K562 (cell line): ENCODE measurements at regions not wholly inside any gene's neighbourhood (a gene's known extent, or its start where the extent isn't known, plus 50 kb on each side); places are given as distances from the start of the nearest gene placed in this dataset.

Experiments used
- ATAC-seq: fragments of 200-7000 bp; cut with Tn5 transposase; 3 replicates; pipeline ENCODE4 v1.9.1; 2020; ENCODE audit warnings: moderate library complexity
- BruUV-seq: library from RNA; stranded (reverse); fragments of 400-500 nt; replicated peaks from 2 replicates; lab custom pipeline; 2021; lab: Mats Ljungman, UMichigan
- CTCF ChIA-PET: fragments of 300-600 bp; formaldehyde crosslinking; extraction: SDS; loops from one replicate; lab custom pipeline; 2021; ENCODE audit warnings: low intra/inter-chr PET ratio; lab: Yijun Ruan, JAX
- POLR2A ChIA-PET: fragments of 300-600, 350-650 bp; sonication (Branson Sonifier 250); formaldehyde crosslinking; extraction: SDS; loops from one replicate; lab custom pipeline; 2021; ENCODE audit warnings: antibody characterized with exemption, inconsistent platforms; lab: Yijun Ruan, JAX
- DNase-seq, 4 experiments: peaks; one replicate each; pipeline versions ENCODE4 v3.0.0 to v3.0.0-alpha.2; 2011 to 2018; ENCODE audit warnings: low spot score in 3 of 4, mixed read lengths in 3 of 4; ENCODE audit errors: extremely low read depth in 1 of 4
- FAIRE-seq: peaks from 2 replicates; lab custom pipeline; 2011; peaks lifted over from hg19 to GRCh38; lab: Jason Lieb, UNC
- H2AFZ ChIP-seq: 2 replicates; pipeline ENCODE4 v1.6.0; 2011; ENCODE audit warnings: low read depth, low read length, control low read depth, inconsistent platforms
- H3K27ac ChIP-seq: fragments of 200-600 bp; 3 replicates; pipeline ENCODE4 v1.8.0; 2011; ENCODE audit warnings: low read depth, mild to moderate bottlenecking, control low read depth, inconsistent platforms, low read length, moderate library complexity, mixed read lengths; ENCODE audit errors: extremely low read depth
- H3K27me3 ChIP-seq, 2 experiments: fragments of 300-600 bp in 1 of 2; 2 replicates in 1 of 2; 3 replicates in 1 of 2; pipeline versions ENCODE4 v1.6.0 to v1.8.0; 2011; ENCODE audit warnings: inconsistent platforms in 2 of 2, low read length in 2 of 2, mild to moderate bottlenecking in 1 of 2, mixed read lengths in 1 of 2, moderate library complexity in 1 of 2; ENCODE audit not compliant: control insufficient read depth in 2 of 2, insufficient read depth in 2 of 2
- H3K36me3 ChIP-seq: fragments of 300-600 bp; 3 replicates; pipeline ENCODE4 v1.8.0; 2011; ENCODE audit warnings: mild to moderate bottlenecking, low read length, inconsistent platforms; ENCODE audit not compliant: control insufficient read depth, insufficient read depth
- H3K4me1 ChIP-seq, 2 experiments: fragments of 200-600 bp in 1 of 2; replicated peaks in 1 of 2; 2 replicates in 1 of 2; 3 replicates in 1 of 2; pipeline versions ENCODE4 v1.5.1 to v1.8.0; 2011; ENCODE audit warnings: inconsistent platforms in 2 of 2, low read length in 2 of 2, mild to moderate bottlenecking in 1 of 2, mixed read lengths in 1 of 2, moderate library complexity in 1 of 2; ENCODE audit not compliant: control insufficient read depth in 2 of 2, insufficient read depth in 2 of 2
- H3K4me2 ChIP-seq: 2 replicates; pipeline ENCODE4 v1.6.1; 2011; ENCODE audit warnings: low read length, control low read depth, inconsistent platforms, mixed read lengths; ENCODE audit not compliant: insufficient read depth
- H3K4me3 ChIP-seq: fragments of 200-600 bp; sonication (generic), shearing (Covaris generic); 2 replicates; pipeline ENCODE4 v1.5.1; 2016; ENCODE audit warnings: control low read depth, inconsistent platforms
- H3K79me2 ChIP-seq: fragments of 200-600 bp; 3 replicates; pipeline ENCODE4 v1.8.0; 2011; ENCODE audit warnings: low read length, inconsistent platforms; ENCODE audit not compliant: control insufficient read depth, insufficient read depth
- H3K9ac ChIP-seq, 2 experiments: 2 replicates each; pipeline versions ENCODE4 v1.6.0 to v1.6.1; 2011; ENCODE audit warnings: low read depth in 2 of 2, low read length in 2 of 2, control low read depth in 1 of 2, inconsistent platforms in 1 of 2, mild to moderate bottlenecking in 1 of 2, mixed read lengths in 1 of 2; ENCODE audit not compliant: insufficient read depth in 1 of 2
- H3K9me1 ChIP-seq: one replicate; pipeline ENCODE4 v1.6.0; 2011; ENCODE audit warnings: inconsistent platforms, mild to moderate bottlenecking, low read length, moderate library complexity; ENCODE audit not compliant: control insufficient read depth, insufficient read depth
- H3K9me3 ChIP-seq: replicated peaks from 2 replicates; pipeline ENCODE4 v1.5.1; 2011; ENCODE audit warnings: low read depth, low read length, inconsistent platforms; ENCODE audit not compliant: control insufficient read depth, insufficient read depth
- H4K20me1 ChIP-seq: replicated peaks from 2 replicates; pipeline ENCODE4 v1.6.1; 2011; ENCODE audit warnings: low read length, inconsistent platforms, mixed read lengths; ENCODE audit not compliant: control insufficient read depth, insufficient read depth
- DDX20 ChIP-seq: fragments of 450-650 bp; IDR thresholded peaks from 2 replicates; pipeline ENCODE4 v1.6.1; 2016; ENCODE audit warnings: missing genetic modification characterization, low read depth, mild to moderate bottlenecking, missing compliant biosample characterization, moderate library complexity
- KLF1 ChIP-seq: fragments of 450-650 bp; IDR thresholded peaks from 2 replicates; pipeline ENCODE4 v1.6.1; 2016; ENCODE audit warnings: missing genetic modification characterization, missing compliant biosample characterization
- MAFF ChIP-seq: IDR thresholded peaks from 2 replicates; pipeline ENCODE4 v1.6.1; 2012; ENCODE audit warnings: low read length, improper control_type of control experiment
- RBM15 ChIP-seq: fragments of 200-400 bp; formaldehyde crosslinking; IDR thresholded peaks from 2 replicates; pipeline ENCODE4 v1.6.1; 2018; ENCODE audit warnings: mild to moderate bottlenecking, low read length, moderate library complexity; ENCODE audit not compliant: insufficient read depth
- ZNF75A ChIP-seq: fragments of 450-650 bp; formaldehyde crosslinking; IDR thresholded peaks from 2 replicates; pipeline ENCODE4 v1.4.0; 2020; ENCODE audit warnings: mild to moderate bottlenecking
- WGBS: fragments of 100-300 bp; shearing (Covaris generic); methylation state at CpG from one replicate; pipeline ENCODE4 v1.1.6; 2016; ENCODE audit warnings: low coverage, mixed read lengths; ENCODE audit not compliant: insufficient coverage; ENCODE audit errors: missing lambda C conversion rate; 5-methylcytosine and 5-hydroxymethylcytosine counted together
- in situ Hi-C: fragments of 300-500 bp; cut with MboI; formaldehyde crosslinking; loops from 4 replicates; pipeline ENCODE4 v1.15.0; 2018; ENCODE audit warnings: inconsistent platforms, mixed read lengths
- intact Hi-C: fragments of 100-400 bp; cut with micrococcal nuclease; formaldehyde crosslinking; loops from 2 replicates; pipeline ENCODE4 v1.14.2; 2022
- TF ChIP-seq, protein P1 (sequence below), 2 experiments: fragments of 450-650 bp; IDR thresholded peaks; 2 replicates each; pipeline ENCODE4 v1.6.1; 2018; ENCODE audit warnings: mild to moderate bottlenecking in 2 of 2, low read depth in 1 of 2; ENCODE audit not compliant: partially characterized antibody in 2 of 2
- TF ChIP-seq, protein P2 (sequence below): fragments of 450-650 bp; IDR thresholded peaks from 2 replicates; pipeline ENCODE4 v1.7.1; 2018; ENCODE audit warnings: mild to moderate bottlenecking, low read depth; ENCODE audit not compliant: partially characterized antibody

- TF ChIP-seq, protein P1, sequence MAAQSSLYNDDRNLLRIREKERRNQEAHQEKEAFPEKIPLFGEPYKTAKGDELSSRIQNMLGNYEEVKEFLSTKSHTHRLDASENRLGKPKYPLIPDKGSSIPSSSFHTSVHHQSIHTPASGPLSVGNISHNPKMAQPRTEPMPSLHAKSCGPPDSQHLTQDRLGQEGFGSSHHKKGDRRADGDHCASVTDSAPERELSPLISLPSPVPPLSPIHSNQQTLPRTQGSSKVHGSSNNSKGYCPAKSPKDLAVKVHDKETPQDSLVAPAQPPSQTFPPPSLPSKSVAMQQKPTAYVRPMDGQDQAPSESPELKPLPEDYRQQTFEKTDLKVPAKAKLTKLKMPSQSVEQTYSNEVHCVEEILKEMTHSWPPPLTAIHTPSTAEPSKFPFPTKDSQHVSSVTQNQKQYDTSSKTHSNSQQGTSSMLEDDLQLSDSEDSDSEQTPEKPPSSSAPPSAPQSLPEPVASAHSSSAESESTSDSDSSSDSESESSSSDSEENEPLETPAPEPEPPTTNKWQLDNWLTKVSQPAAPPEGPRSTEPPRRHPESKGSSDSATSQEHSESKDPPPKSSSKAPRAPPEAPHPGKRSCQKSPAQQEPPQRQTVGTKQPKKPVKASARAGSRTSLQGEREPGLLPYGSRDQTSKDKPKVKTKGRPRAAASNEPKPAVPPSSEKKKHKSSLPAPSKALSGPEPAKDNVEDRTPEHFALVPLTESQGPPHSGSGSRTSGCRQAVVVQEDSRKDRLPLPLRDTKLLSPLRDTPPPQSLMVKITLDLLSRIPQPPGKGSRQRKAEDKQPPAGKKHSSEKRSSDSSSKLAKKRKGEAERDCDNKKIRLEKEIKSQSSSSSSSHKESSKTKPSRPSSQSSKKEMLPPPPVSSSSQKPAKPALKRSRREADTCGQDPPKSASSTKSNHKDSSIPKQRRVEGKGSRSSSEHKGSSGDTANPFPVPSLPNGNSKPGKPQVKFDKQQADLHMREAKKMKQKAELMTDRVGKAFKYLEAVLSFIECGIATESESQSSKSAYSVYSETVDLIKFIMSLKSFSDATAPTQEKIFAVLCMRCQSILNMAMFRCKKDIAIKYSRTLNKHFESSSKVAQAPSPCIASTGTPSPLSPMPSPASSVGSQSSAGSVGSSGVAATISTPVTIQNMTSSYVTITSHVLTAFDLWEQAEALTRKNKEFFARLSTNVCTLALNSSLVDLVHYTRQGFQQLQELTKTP (IDR thresholded peaks at IDR 0.05; ENCODE audit: low read depth in 1 of 2, partially characterized antibody in 2 of 2): no peak
- TF ChIP-seq DDX20 (tag) (no peak), MAFF (no peak)
These were observed 93.7 kb upstream of the SPON1 start (continued) for GRCh38 chr11:13868710-13869397.

DNA sequence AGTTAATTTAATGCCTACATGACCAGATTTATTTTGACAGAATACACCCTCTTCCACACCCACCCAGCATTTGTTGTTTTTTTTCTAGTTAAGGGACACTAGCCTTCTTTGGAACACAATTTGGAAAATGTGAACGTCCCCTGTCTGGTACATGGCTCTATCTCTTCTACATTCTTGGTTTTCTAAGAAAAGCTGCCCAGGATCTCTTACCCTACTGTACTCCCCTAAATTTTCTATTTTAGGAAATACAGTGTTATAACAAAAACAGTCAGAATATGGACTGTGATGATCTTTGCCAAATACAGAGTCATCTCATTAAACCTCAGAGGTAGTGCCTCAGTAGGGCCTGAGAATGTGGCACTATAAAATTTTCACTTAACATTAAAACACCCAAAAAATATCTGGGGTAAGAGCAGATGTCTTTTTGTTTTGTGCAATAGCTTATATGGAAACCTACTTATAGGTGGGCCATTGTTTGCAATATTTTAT, 93.1 kb upstream of the SPON1 start:
- ATAC-seq: no peak
- no peak overlapping the region for H3K27ac ChIP-seq
- H3K4me2 ChIP-seq: no peak overlapping the region
- no peak overlapping the region for H3K9ac ChIP-seq
- no peak for DNase-seq
- H2AFZ ChIP-seq: no peak overlapping the region
- no peaks in the 10 kb centered on the region for H3K79me2 ChIP-seq
- 22% methylated on average over 1 of the region's 1 CpG for WGBS
- BruUV-seq: no TSS peak
- no peaks in the 10 kb centered on the region for H3K27me3 ChIP-seq
- intact Hi-C loops (no loop called here), in situ Hi-C loops (no loop called here)
- CTCF ChIA-PET: no interaction called here
- no peak overlapping the region for H3K4me3 ChIP-seq
- H4K20me1 ChIP-seq: no peaks in the 10 kb centered on the region
- FAIRE-seq: no peak
- no peaks in the 10 kb centered on the region for H3K36me3 ChIP-seq
- POLR2A ChIA-PET: interaction anchor here (0.6 to 1.5 kb wide), 3 partner anchors 11 to 444 kb away, joined by 3 to 4 read pairs (median 3); no protein-coding TSS in a partner anchor
- no peaks in the 10 kb centered on the region for H3K9me1 ChIP-seq
- H3K9me3 ChIP-seq: no peaks in the 10 kb centered on the region
- H3K4me1 ChIP-seq: peaks cover 18 to 25% of the 10 kb centered on the region in 2 experiments
- no peak for TF ChIP-seq RBM15
- no peak for TF ChIP-seq KLF1 (tag)
- no peak for TF ChIP-seq ZNF75A
- TF ChIP-seq, protein P1 (IDR thresholded peaks at IDR 0.05; ENCODE audit: low read depth in 1 of 2, partially characterized antibody in 2 of 2): no peak
- TF ChIP-seq, protein P2, sequence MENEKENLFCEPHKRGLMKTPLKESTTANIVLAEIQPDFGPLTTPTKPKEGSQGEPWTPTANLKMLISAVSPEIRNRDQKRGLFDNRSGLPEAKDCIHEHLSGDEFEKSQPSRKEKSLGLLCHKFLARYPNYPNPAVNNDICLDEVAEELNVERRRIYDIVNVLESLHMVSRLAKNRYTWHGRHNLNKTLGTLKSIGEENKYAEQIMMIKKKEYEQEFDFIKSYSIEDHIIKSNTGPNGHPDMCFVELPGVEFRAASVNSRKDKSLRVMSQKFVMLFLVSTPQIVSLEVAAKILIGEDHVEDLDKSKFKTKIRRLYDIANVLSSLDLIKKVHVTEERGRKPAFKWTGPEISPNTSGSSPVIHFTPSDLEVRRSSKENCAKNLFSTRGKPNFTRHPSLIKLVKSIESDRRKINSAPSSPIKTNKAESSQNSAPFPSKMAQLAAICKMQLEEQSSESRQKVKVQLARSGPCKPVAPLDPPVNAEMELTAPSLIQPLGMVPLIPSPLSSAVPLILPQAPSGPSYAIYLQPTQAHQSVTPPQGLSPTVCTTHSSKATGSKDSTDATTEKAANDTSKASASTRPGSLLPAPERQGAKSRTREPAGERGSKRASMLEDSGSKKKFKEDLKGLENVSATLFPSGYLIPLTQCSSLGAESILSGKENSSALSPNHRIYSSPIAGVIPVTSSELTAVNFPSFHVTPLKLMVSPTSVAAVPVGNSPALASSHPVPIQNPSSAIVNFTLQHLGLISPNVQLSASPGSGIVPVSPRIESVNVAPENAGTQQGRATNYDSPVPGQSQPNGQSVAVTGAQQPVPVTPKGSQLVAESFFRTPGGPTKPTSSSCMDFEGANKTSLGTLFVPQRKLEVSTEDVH: no peak
